ENCODE measurements at regions not wholly inside any gene's neighbourhood (a gene's known extent, or its start where the extent isn't known, plus 50 kb on each side); places are given as distances from the start of the nearest gene placed in this dataset.
"Not testable (repeated sequence)": the region's sequence is repeated elsewhere in the genome, so short reads cannot be mapped to it uniquely, and the experiment has no call there.

DNA sequence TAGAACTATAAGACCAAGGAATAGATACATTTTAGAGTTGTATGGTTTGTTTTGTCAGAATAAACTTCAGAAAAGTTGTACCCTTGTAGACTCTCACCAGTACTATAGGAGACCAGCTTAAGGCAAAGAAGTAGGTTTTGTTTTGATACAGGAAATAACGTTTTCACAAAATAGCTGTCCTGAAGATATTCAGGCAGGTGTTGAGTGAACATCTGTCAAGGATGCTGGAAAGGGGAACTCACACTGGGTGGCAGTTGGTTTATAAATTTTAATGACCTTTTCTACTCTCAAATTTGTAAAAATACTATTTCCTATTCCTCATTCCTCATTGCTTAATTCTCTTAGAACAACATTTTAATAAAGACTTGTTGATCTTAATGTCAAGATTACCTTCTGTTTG is 174.0 kb upstream of the MAN1A1 start:
- DNase-seq: no peak

DNA sequence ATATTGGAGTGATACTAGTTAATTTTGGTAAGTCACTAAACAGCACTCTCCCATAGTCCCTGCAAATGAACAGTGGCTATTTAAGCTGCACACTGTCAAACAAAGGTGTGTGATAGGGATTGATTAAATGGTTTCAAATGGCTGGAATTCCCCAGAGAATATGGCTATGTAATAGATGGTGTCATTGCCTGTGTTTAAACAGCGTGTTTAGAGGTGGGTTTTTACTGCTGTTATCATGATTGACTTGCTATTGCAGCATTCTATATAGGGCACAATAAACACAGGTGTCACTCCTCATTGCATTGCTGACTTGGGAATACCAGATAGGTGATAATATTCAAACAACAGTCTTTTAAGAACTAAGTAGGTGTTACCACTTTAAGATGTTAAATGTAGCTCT is 171.7 kb upstream of the MAN1A1 start:
- DNase-seq: no peak

DNA sequence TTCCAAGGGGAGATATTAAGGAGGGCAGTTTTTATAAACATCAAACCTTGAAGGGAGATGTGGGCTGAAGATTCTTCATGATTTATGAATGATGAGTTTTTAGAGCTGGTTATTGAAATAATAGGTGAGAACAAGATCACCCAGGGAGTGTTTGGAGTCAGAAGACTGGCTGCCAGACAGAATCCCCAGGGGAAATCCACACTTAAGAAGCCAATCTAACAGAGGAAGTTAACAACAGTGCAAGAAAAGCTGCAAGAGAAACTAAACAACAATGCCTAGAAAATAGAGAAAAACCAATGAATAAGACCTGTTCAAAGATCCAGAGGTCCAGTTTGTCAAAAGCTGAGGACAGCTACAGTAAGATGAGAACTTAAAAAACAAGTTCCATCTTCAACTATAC is 167.9 kb upstream of the MAN1A1 start:
- DNase-seq: no peak

DNA sequence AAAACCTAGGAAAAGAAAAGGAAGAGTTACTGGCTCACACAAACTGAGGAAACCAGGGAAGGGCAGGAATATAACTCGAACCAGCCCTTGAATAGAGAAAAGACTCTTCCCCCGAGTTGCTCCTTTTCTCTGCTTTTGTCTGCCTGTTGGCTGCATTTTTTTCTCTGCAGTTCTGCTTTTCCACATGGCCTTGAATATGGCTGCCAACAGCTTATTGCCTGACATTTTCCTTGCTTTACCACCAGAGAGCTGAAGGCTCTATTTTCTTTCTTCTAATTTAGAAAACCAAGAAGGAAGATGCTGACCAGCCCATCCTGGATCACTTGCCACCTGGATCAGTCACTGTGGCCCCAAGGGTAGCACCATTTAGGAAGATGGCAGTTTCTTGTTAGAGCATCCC is 164.8 kb upstream of the MAN1A1 start:
- DNase-seq: no peak

DNA sequence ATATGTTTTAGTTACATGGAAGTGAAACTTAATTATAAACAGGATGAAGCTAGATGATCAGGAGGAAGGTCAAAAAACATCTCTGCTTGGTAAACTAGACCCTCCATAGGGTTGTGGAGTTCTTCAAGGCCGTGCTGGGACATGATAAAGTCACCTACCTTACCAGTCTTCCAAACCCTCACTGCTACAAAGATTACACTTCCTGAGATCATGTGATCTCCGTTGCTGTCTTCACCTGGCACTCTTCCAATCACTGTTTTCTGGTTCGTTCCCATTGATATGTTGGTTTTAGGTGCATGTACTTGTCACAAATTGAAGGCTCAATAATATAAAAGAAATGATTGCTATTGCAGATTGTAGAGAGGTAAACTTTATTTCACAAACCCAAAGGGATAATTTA is 161.5 kb upstream of the MAN1A1 start:
- DNase-seq: no peak

DNA sequence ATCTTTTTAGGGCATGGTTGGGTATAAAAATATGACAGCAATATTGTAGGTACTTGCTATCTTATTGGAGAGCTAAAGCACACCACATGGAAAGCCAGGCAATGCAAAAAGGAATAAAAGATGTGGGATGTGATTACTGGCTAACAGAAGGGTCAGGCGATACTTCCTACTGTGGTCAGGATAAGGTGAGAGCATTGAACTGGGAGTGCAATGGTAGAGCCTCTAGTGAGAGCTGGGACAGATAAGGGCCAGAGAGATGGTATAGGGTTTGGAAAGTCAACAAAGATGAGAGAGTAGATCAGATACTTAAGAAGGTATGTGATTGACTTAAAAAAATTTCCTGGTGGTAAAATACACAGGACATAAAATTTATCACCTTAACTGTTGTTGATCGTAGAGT is 160.7 kb upstream of the MAN1A1 start:
- DNase-seq: no peak

DNA sequence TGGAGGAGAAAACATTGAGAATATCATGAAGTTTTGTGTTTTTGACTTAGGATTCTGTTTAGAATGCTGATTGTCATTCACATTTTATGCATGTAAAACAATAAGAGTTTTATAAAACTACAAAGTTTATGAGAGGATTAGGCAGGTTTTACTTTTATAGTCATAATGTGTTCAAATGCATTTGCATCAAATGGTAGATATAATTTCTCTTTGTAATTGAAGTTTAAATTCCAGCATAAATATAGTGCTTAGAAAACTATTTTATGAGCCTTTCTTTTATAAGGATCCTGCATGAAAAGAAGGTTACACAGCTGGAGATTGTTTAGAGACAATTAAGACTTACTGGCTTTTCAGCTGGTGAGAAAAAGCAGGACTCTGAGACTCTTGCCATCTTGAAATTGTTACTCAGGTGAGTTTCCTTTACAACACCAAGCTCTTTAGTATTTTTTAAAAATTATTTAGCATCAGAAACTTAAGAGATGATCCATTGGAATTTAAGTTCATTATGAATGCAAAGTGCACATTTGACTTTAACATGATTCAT is 157.1 kb upstream of the MAN1A1 start:
- no peak for DNase-seq

DNA sequence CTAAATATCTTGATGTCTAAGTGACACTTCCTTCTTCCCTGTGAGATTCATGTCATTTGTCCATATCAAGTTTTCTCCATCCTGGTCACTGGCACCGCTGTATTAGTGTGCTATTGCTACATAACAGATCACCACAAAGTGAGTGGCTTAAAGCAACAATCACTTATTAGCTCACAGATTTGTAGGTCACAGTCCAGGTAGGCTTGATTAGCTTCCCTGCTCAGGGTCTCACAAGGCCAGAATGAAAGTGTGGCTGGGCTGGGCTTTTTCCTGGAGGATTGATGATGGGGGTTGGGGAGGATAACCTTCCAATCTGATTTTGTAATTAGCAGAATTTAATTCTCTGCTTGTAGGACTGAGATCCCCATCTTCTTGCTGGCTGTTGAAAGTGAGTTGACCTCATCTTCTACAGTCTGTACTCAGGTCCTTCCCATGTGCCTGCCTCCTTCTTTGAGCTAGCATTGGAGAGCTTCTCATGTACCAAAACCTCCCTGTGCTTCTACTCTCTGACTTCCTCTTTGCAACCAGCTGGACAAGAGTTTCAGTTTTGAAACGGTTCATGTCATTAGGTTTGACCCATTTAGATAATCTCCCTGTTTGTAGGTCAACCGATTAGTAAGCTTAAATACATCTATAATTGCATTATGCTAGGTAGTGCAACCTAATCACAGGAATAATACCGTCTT is 152.4 kb upstream of the MAN1A1 start:
- DNase-seq: no peak

DNA sequence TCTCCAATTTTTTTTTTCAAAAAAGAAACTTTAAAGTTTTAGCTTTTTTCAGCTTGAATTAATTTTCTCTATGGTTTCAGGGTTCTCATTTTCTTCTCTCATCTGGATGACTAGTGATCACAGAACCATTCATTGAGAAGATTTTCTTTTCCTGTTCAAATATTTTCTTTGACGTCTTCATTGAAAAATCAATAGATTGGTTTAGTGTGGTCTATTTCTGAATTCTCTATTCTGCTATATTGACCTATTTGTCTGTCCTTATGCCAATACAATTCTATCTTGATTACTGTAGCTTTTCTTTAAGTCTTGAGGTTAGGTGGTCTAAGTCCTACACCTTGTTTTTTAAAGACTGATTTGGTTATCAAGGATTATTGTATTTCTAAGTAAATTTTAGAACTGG is 150.2 kb upstream of the MAN1A1 start:
- DNase-seq: no peak

DNA sequence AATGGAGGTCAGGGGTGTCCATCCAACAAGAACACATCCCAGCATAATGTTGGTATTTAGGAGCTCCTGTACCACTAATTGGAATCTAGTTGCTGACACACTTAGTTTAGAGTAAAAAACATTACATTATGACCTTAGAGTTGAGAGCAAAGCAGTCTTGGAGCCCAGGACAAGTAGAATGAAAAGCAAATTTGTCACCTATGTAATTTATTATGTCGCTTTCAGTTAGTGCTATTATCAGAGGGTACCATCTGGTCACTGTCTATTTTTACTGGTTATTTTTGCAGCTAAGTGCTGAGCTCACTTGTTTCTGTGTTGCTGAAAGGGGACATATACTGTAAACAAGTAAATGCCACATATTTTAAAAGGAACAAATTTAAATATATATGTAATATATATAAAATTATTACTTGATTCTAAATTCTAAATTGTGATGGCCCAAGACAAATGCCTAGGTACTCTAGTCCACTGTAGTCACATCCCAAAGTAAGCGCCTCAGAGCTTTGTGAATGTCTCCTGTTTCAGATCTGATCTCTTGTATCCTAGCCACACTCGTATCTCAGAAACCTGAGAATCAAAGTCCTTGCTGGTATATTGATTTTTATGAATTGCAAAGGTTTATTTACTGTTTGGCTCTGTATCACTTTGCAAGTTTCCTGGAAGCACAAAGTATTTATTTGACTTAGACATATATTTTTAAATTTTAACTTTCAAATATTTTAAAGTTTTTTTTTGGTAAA is 148.6 kb upstream of the MAN1A1 start:
- DNase-seq: no peak

DNA sequence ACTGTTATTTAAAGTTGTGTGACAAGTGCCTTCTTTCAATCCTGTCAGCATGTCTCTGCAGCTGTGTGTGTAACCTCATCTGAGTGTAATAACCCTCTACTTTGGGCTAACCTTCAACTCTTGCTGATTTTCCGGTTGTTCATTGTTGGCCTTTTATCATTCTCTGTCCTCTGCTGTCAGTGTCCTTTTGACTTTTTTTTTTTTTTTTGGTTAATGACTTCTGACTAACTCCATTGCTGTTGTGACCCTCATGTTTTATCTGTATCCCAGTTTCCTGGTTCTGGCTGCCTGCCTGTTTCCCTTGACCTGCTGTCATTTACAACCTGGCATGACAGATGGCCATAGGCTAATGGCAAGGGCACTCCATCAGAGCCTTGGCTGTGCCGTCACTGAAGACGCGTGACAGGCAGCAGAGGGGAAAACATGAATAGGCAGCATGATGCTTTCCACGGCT is 145.7 kb upstream of the MAN1A1 start:
- no peak for DNase-seq

DNA sequence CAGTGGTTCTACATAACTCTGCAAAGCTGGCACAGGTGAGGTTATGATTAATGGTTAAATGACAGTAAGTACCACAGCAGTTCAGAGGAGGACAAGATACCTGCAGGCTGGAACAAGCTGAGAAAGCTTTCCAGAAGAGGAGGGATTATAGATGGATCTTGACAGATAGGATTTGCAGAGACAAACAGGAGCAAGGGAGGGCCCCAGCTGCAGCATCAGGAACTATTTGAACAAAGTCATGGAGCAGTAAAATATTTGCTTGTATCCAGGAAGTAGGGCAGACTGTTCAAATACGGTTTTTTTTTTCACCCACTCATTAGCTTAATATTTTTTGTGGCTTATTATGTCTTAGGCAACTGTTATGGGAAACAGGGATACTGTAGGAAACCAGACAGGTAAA is 144.4 kb upstream of the MAN1A1 start:
- no peak for DNase-seq

DNA sequence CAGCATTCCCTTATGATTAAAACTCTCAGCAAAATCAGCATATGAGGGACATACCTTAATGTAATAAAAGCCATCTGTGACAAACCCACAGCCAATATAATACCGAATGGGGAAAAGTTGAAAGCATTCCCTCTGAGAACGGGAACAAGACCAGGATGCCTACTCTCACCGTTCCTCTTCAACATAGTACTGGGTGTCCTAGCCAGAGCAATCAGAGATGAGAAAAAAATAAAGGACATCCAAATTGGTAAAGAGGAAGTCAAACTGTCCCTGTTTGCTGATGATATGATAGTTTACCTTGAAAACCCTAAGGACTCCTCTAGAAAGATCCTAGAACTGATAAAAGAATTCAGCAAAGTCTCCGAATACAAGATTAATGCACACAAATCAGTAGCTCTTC is 141.6 kb upstream of the MAN1A1 start:
- not testable (repeated sequence) for DNase-seq

DNA sequence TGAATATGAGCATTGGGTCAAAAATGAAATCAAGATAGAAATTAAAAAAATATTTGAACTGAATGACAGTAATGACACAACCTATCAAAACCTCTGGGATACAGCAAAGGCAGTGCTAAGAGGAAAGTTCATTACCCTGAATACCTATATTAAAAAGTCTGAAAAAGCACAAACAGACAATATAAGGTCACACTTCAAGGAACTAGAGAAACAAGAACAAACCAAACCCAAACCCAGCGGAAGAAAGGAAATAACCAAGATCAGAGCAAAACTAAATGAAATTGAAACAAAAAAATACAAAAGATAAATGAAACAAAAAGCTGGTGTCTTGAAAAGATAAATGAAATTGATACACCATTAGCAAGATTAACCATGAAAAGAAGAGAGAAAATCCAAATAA is 140.5 kb upstream of the MAN1A1 start:
- not testable (repeated sequence) for DNase-seq

DNA sequence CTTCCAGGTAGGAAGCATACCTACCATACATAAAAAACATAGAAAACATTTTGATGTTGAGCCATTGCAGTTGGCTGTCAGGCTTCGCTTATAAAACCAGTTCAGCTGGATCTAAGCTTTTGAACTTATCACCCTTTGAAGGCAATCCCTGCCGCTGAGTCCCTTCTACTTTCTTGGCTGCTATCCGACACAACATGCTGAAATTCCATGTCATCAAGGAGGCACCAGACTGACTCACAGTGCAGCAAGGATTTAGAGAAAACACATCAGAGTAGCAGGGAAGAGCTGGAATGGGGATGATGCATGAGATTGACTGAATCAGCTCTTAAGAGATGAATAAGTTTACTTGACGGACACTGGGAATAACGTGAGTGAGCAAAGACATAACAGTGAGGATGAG is 135.0 kb upstream of the MAN1A1 start:
- DNase-seq: peak; percentile 98

DNA sequence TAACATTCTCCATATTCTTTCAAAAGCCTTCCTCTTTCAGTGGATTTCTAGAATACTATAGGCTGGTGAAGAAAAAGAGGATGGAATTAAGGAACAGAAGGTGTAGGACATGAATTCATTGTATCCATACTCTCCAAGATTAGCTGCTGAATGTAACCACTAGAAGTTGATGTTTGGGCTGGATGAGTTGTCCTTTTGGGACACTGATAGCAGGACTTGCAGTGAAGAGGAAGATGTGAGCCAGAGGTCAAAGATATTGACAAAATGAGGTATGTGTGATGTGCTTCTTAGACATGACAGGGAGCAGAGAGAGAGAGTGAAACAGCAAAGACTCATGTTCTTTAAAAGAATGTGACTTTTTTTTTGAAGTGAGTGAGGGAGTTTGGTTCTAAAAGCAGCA is 134.3 kb upstream of the MAN1A1 start:
- DNase-seq: peak; percentile 31

DNA sequence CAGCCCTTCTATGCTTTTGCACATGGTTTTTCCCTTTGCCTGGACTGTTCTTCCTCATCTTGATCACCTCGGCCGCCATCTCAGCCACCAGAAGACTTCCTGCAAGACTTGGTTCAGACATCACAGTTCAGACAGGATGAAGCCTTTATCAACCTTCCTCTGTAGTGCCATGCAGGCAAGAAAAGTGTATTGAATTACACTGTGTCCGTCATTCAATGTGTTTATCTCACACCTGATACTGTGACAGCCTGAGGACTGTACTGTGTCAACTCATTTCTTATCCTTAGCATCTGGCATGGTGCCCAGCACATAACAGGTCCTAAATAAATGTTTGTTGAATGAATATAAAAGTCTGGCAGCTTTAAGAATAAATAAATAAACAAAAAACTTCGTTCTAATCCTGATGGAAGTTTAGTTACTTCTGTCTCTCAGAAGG is 133.3 kb upstream of the MAN1A1 start:
- DNase-seq: no peak

DNA sequence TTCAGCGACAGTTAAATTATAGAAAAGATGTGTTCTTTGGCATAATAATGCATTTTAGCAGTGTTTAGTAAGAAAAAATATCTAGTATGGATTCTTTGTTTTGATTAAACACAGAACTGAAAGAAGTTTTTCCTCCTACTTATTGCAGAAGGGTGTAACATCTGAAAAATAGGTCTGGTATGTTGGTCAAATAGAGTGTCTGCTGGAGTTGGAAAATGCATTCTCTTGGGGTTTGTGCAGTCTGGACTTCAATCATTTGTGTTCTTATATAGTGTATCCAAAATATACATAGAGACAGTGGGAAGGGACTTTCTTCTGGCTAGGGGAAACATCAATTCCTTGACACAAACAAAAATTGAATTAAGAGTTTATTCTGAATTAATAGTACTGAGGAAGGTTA is 132.4 kb upstream of the MAN1A1 start:
- DNase-seq: peak; percentile 53

DNA sequence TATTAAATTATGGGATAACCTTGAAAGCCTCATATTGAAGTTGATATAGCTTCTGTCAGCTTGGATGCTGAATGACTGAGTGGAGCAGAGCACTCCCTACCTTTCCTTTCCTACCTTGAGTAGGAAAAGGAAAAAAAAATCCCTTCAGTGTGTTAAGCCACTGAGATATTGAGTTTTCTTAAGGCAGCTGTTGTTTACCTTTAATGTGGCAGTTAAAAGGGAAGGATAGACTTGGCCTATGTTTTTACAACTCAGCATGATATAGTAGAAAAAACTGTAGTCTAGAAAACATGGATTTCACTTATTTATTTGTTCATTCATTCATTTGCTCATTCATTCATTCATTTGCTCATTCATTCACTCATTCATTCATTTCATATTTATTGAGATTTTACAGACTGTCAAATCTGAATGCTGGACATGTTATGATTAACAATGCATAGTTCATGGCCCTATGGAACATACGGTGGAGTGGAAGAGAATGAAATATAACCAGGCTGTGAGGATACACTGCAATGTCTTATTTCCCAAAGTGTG is 131.5 kb upstream of the MAN1A1 start:
- no peak for DNase-seq

DNA sequence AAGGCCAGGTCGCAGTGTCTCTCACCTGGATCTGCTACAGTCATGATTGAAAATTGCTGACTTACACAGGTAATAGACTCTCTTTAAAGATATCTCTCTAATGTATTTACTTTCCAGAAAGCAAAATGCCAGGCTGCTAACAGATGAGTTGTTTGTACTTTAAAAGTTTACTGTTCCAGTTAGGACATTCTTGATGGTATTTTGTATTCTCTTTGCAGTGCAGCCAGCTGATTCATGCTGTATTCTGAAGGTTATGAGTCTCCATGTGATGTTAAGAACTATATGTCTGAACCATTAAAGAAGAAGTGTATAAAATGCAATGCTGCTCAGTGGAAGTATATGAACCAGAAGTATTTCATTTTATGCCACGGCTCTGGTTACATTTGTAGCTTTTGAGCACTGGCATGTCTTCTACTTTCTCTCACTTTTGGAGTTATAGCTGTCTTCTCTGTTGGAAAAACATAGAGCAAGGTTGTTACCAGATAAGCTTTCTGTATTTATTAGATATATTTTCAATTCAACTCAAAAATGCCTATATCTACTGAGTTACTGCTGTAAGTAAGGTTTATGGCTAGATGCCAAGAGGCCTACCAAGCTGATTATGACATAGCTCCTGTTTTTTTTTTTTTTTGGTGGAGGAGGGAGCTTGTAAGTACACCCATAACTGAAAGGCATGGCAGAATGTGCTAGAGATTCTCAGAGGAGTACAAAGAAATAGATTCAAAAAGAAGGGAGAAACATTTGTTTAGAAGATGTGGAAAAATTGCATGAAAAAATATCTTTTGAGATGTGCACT is 130.5 kb upstream of the MAN1A1 start:
- DNase-seq: peak; percentile 51

DNA sequence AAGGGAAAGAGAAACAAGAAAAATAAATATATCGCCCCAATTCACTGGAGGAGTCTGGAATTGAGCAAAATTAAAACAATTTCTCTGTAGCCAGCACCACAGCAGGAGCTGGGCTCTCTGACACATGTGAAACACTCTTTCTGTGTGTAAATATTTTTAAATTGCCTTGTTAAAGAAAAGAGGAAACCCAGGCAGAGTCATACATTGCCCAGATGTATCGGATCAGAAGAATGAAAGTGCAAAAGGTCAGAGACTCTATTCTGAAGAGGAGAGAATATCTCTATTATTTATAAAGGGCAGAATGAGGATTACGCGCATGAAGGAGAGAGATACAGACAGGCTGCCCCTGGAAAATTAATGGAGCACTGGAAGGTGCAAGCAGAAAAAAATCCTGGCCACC is 127.0 kb upstream of the MAN1A1 start:
- no peak for DNase-seq

DNA sequence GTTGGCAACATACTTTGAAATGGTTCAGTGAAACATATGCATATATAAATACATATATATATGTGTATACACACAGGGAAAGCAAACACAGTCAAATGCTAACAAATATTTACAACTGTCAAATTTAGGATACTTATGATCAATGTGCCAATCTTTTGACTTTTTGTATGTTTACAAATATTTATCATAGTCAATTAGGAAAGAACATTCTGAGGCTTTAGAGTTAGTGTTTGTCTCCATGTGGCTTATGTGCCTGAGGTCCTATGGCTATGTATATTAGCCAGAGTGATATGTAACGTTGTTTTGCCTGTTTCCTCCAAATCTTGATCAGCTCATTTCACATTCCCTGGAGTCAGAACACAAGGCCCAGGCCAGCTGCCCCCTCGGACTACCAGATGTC is 126.5 kb upstream of the MAN1A1 start:
- no peak for DNase-seq

DNA sequence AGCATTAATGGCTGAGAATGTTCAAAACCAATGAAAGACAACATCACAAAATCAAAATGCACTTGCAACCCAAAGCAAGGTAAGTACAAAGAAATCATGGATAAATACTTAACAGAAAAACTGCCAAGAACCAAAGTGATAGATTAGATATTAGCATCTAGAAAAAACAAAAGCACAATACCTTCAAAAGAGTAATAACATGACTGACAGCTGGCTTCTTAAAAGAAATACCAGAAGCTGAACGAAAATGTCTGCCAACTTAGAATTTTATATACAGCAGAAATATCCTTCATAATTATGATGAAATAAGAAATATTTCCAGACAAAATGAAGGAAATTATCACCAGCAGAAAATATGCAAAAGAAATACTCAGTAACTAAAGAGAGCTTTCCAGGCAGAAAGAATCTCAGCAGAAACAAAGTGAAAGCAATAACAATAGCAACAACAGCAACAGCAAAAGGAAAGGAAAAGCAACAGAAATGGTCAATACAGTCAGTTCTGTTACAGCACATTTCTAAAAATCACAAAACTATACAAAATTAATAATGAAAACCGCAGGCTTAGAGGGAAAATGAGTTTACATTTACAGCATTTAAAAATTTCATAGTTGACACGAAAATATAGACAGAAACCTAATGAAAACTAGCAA is 121.5 kb upstream of the MAN1A1 start:
- DNase-seq: no peak

Data from fibroblast of skin of right biceps (primary cell).